Mesendoderm (in vitro differentiated cells): ENCODE measurements at regions not wholly inside any gene's neighbourhood (a gene's known extent, or its start where the extent isn't known, plus 50 kb on each side); places are given as distances from the start of the nearest gene placed in this dataset.

Experiments used
- DNase-seq: peaks from one replicate; pipeline ENCODE4 v3.0.0; 2013
- H2AK5ac ChIP-seq: 2 replicates; pipeline ENCODE4 v1.6.1; 2013; ENCODE audit warnings: low read length, inconsistent platforms
- H2BK120ac ChIP-seq: 2 replicates; pipeline ENCODE4 v1.6.1; 2013; ENCODE audit warnings: low read depth, mild to moderate bottlenecking, low read length, moderate library complexity, mixed read lengths
- H2BK15ac ChIP-seq: replicated peaks from 2 replicates; pipeline ENCODE4 v1.6.1; 2013; ENCODE audit warnings: low read depth, mild to moderate bottlenecking, moderate library complexity
- H2BK5ac ChIP-seq: 2 replicates; pipeline ENCODE4 v1.6.1; 2013; ENCODE audit warnings: low read length, inconsistent platforms
- H3K18ac ChIP-seq: 2 replicates; pipeline ENCODE4 v1.6.1; 2013; ENCODE audit warnings: mild to moderate bottlenecking, low read length, mixed read lengths
- H3K23ac ChIP-seq: one replicate; pipeline ENCODE4 v1.6.1; 2013; ENCODE audit warnings: low read length
- H3K27ac ChIP-seq: 2 replicates; pipeline ENCODE4 v1.5.1; 2013; ENCODE audit warnings: low read depth, mild to moderate bottlenecking, inconsistent platforms, low read length, moderate library complexity
- H3K27me3 ChIP-seq: 2 replicates; pipeline ENCODE4 v1.6.1; 2013; ENCODE audit warnings: low read length, control low read depth, mild to moderate bottlenecking, inconsistent platforms; ENCODE audit not compliant: insufficient read depth, poor library complexity
- H3K36me3 ChIP-seq: 2 replicates; pipeline ENCODE4 v1.6.1; 2013; ENCODE audit warnings: low read length, inconsistent platforms; ENCODE audit not compliant: control insufficient read depth, insufficient read depth
- H3K4ac ChIP-seq: one replicate; pipeline ENCODE4 v1.6.1; 2013; ENCODE audit warnings: low read depth, mild to moderate bottlenecking, low read length, moderate library complexity
- H3K4me1 ChIP-seq: 2 replicates; pipeline ENCODE4 v1.6.1; 2013; ENCODE audit warnings: low read depth, low read length, inconsistent platforms; ENCODE audit not compliant: control insufficient read depth
- H3K4me2 ChIP-seq: 2 replicates; pipeline ENCODE4 v1.6.1; 2013; ENCODE audit warnings: low read length
- H3K4me3 ChIP-seq: 2 replicates; pipeline ENCODE4 v1.5.1; 2013; ENCODE audit warnings: mild to moderate bottlenecking, low read length
- H3K56ac ChIP-seq: one replicate; pipeline ENCODE4 v1.6.1; 2013; ENCODE audit warnings: low read length
- H3K79me1 ChIP-seq: 2 replicates; pipeline ENCODE4 v1.6.1; 2013; ENCODE audit warnings: low read length, inconsistent platforms
- H3K79me2 ChIP-seq: 2 replicates; pipeline ENCODE4 v1.6.1; 2013; ENCODE audit warnings: mild to moderate bottlenecking, low read length; ENCODE audit not compliant: control insufficient read depth, insufficient read depth
- H3K9ac ChIP-seq: 2 replicates; pipeline ENCODE4 v1.6.1; 2013; ENCODE audit warnings: low read length, inconsistent platforms
- H4K5ac ChIP-seq: one replicate; pipeline ENCODE4 v1.6.1; 2013; ENCODE audit warnings: low read length
- H4K8ac ChIP-seq: one replicate; pipeline ENCODE4 v1.6.1; 2013; ENCODE audit warnings: low read depth, mild to moderate bottlenecking, control low read depth, low read length, moderate library complexity
- WGBS: extraction: QIAGEN DNeasy Blood & Tissue Kit; methylation state at CpG from one replicate; pipeline ENCODE4 v1.1.7; 2013; ENCODE audit warnings: low lambda C conversion rate, missing lambda C conversion rate; ENCODE audit not compliant: insufficient coverage; ENCODE audit errors: extremely low coverage; 5-methylcytosine and 5-hydroxymethylcytosine counted together

- Histone ChIP-seq H3K4ac (no peak overlapping the region), H4K5ac (no peak overlapping the region), H3K23ac (no peak overlapping the region), H3K36me3 (no peaks in the 10 kb centered on the region), H3K9ac (no peak overlapping the region), H2AK5ac (no peak overlapping the region), H3K79me2 (no peaks in the 10 kb centered on the region), H2BK5ac (no peak overlapping the region), H2BK120ac (no peak overlapping the region), H3K27me3 (no peaks in the 10 kb centered on the region), H3K27ac (no peak overlapping the region), H3K4me3 (no peak overlapping the region), H3K18ac (no peak overlapping the region), H3K4me2 (no peak overlapping the region), H3K56ac (no peak overlapping the region), H3K4me1 (peaks cover 2% of the 10 kb centered on the region), H4K8ac (no peak overlapping the region), H2BK15ac (no peak overlapping the region), H3K79me1 (no peaks in the 10 kb centered on the region)
- no CpG with 5 or more reads among the region's 9 CpGs for WGBS
- DNase-seq = no peak
Observed at GRCh38 chr2:121131375-121131774, 153.6 kb downstream of the TFCP2L1 start.

GRCh38 chr2:121132054-121132761 lies 152.8 kb downstream of the TFCP2L1 start:
- Histone ChIP-seq H3K79me2 (no peaks in the 10 kb centered on the region), H2BK15ac (no peak overlapping the region), H3K27me3 (no peaks in the 10 kb centered on the region)

GRCh38 chr2:121132762-121133107 lies 152.3 kb downstream of the TFCP2L1 start:
- Histone ChIP-seq H3K18ac (no peak overlapping the region), H3K9ac (no peak overlapping the region), H3K27ac (no peak overlapping the region), H3K4me2 (no peak overlapping the region), H2AK5ac (no peak overlapping the region), H2BK15ac (no peak overlapping the region), H2BK5ac (no peak overlapping the region), H3K79me2 (no peaks in the 10 kb centered on the region), H3K56ac (peak overlapping the region; percentile 15), H3K23ac (no peak overlapping the region), H3K4ac (no peak overlapping the region), H3K79me1 (no peaks in the 10 kb centered on the region), H4K5ac (no peak overlapping the region), H3K27me3 (no peaks in the 10 kb centered on the region), H4K8ac (no peak overlapping the region), H2BK120ac (no peak overlapping the region), H3K4me3 (no peak overlapping the region), H3K36me3 (no peaks in the 10 kb centered on the region), H3K4me1 (peaks cover 2% of the 10 kb centered on the region)
- no peak for DNase-seq
- WGBS = no CpG with 5 or more reads among the region's 6 CpGs

More at GRCh38 chr2:121132054-121132761, 152.8 kb downstream of the TFCP2L1 start:
- Histone ChIP-seq H3K9ac (no peak overlapping the region), H2BK5ac (no peak overlapping the region), H3K56ac (no peak overlapping the region), H3K36me3 (no peaks in the 10 kb centered on the region), H3K4me1 (peaks cover 2% of the 10 kb centered on the region), H3K4me2 (no peak overlapping the region), H2BK120ac (no peak overlapping the region), H4K8ac (no peak overlapping the region), H3K23ac (no peak overlapping the region), H3K4ac (no peak overlapping the region), H3K18ac (no peak overlapping the region), H3K4me3 (no peak overlapping the region), H3K79me1 (no peaks in the 10 kb centered on the region), H2AK5ac (no peak overlapping the region), H3K27ac (no peak overlapping the region), H4K5ac (no peak overlapping the region)
- WGBS = no CpG with 5 or more reads among the region's 15 CpGs
- no peak for DNase-seq

GRCh38 chr2:121133551-121134319 lies 151.3 kb downstream of the TFCP2L1 start:
- H4K5ac ChIP-seq = no peak overlapping the region
- WGBS = 100% methylated on average over 2 of the region's 13 CpGs
- H2BK5ac ChIP-seq = no peak overlapping the region

GRCh38 chr2:121134728-121135127 lies 150.3 kb downstream of the TFCP2L1 start:
- H4K8ac ChIP-seq = no peak overlapping the region
- no peak overlapping the region for H3K56ac ChIP-seq
- no peak overlapping the region for H3K18ac ChIP-seq
- H2BK120ac ChIP-seq = no peak overlapping the region
- no peak overlapping the region for H3K4me3 ChIP-seq
- H3K36me3 ChIP-seq = no peaks in the 10 kb centered on the region
- H3K79me1 ChIP-seq = no peaks in the 10 kb centered on the region
- no peak overlapping the region for H3K27ac ChIP-seq
- no peak overlapping the region for H2BK5ac ChIP-seq
- no CpG with 5 or more reads among the region's 8 CpGs for WGBS
- H3K4me1 ChIP-seq = no peaks in the 10 kb centered on the region
- no peak for DNase-seq
- H3K9ac ChIP-seq = no peak overlapping the region
- no peak overlapping the region for H2AK5ac ChIP-seq
- H3K4me2 ChIP-seq = no peak overlapping the region
- H3K79me2 ChIP-seq = no peaks in the 10 kb centered on the region
- H3K23ac ChIP-seq = no peak overlapping the region
- H3K27me3 ChIP-seq = no peaks in the 10 kb centered on the region
- H3K4ac ChIP-seq = no peak overlapping the region
- no peak overlapping the region for H4K5ac ChIP-seq
- H2BK15ac ChIP-seq = no peak overlapping the region

More at GRCh38 chr2:121133551-121134319, 151.3 kb downstream of the TFCP2L1 start:
- Histone ChIP-seq H3K27ac (no peak overlapping the region), H3K23ac (no peak overlapping the region), H3K36me3 (no peaks in the 10 kb centered on the region), H3K9ac (no peak overlapping the region), H2AK5ac (no peak overlapping the region), H2BK15ac (no peak overlapping the region), H3K79me2 (no peaks in the 10 kb centered on the region), H4K8ac (no peak overlapping the region), H3K4me2 (no peak overlapping the region), H3K4ac (no peak overlapping the region), H3K27me3 (no peaks in the 10 kb centered on the region), H3K79me1 (no peaks in the 10 kb centered on the region), H3K4me3 (no peak overlapping the region), H3K18ac (no peak overlapping the region), H2BK120ac (no peak overlapping the region), H3K56ac (no peak overlapping the region), H3K4me1 (peaks cover 2% of the 10 kb centered on the region)
- no peak for DNase-seq
